GM12878 (cell line): ENCODE measurements at regions not wholly inside any gene's neighbourhood (a gene's known extent, or its start where the extent isn't known, plus 50 kb on each side); places are given as distances from the start of the nearest gene placed in this dataset.

Source experiments
- ATAC-seq: fragments of 200-7000 bp; cut with Tn5 transposase; 3 replicates; pipeline ENCODE4 v1.9.1; 2020; ENCODE audit warnings: mild to moderate bottlenecking, moderate library complexity
- BruUV-seq: library from RNA; stranded (reverse); fragments of 400-500 nt; replicated peaks from 2 replicates; lab custom pipeline; 2021; lab: Mats Ljungman, UMichigan
- CTCF ChIA-PET: fragments of 300-600 bp; sonication (Branson Sonifier 250); formaldehyde crosslinking; extraction: SDS; loops from one replicate; lab custom pipeline; 2021; ENCODE audit warnings: inconsistent platforms; lab: Yijun Ruan, JAX
- POLR2A ChIA-PET: fragments of 350-600 bp; formaldehyde crosslinking; extraction: SDS; loops from one replicate; lab custom pipeline; 2021; ENCODE audit warnings: inconsistent platforms; lab: Charles Lee
- RAD21 ChIA-PET: fragments of 300-600 bp; sonication (Branson Sonifier 250); formaldehyde crosslinking; loops from one replicate; lab custom pipeline; 2023; ENCODE audit warnings: antibody characterized with exemption; ENCODE audit not compliant: unreplicated experiment; lab: Charles Lee
- SMC1A ChIA-PET: fragments of 300-600 bp; sonication (Branson Sonifier 250); formaldehyde crosslinking; loops from one replicate; lab custom pipeline; 2023; ENCODE audit not compliant: unreplicated experiment, uncharacterized antibody; lab: Charles Lee
- DNase-seq: peaks from one replicate; pipeline ENCODE4 v3.0.0-alpha.2; 2011; ENCODE audit warnings: low read depth, low spot score
- FAIRE-seq: peaks from 3 replicates; lab custom pipeline; 2011; peaks lifted over from hg19 to GRCh38; lab: Jason Lieb, UNC
- H2AFZ ChIP-seq: 2 replicates; pipeline ENCODE4 v1.6.0; 2011; ENCODE audit warnings: low read depth, low read length, control low read depth; ENCODE audit not compliant: control insufficient read depth
- H3K27ac ChIP-seq: 2 replicates; pipeline ENCODE4 v1.5.1; 2011; ENCODE audit warnings: control low read depth; ENCODE audit not compliant: control insufficient read depth, insufficient read depth
- H3K27me3 ChIP-seq, 2 experiments: replicated peaks in 1 of 2; 2 replicates each; pipeline versions ENCODE4 v1.6.0 to v1.6.1; 2011; ENCODE audit warnings: low read length in 1 of 2; ENCODE audit not compliant: control insufficient read depth in 2 of 2, insufficient read depth in 2 of 2
- H3K36me3 ChIP-seq, 2 experiments: 2 replicates each; pipeline ENCODE4 v1.5.1; 2011; ENCODE audit warnings: low read length in 1 of 2; ENCODE audit not compliant: control insufficient read depth in 2 of 2, insufficient read depth in 2 of 2
- H3K4me1 ChIP-seq: 2 replicates; pipeline ENCODE4 v1.6.1; 2011; ENCODE audit warnings: mild to moderate bottlenecking, low read length, moderate library complexity, mixed read lengths; ENCODE audit not compliant: control insufficient read depth, insufficient read depth
- H3K4me2 ChIP-seq: 2 replicates; pipeline ENCODE4 v1.6.0; 2011; ENCODE audit warnings: control low read depth; ENCODE audit not compliant: control insufficient read depth, insufficient read depth
- H3K4me3 ChIP-seq: fragments of 200-600 bp; sonication (generic); 2 replicates; pipeline ENCODE4 v1.5.1; 2016
- H3K79me2 ChIP-seq: 2 replicates; pipeline ENCODE4 v1.6.0; 2011; ENCODE audit warnings: low read length; ENCODE audit not compliant: control insufficient read depth, insufficient read depth
- H3K9ac ChIP-seq: 2 replicates; pipeline ENCODE4 v1.8.0; 2011; ENCODE audit warnings: low read length, control low read depth, mixed read lengths; ENCODE audit not compliant: control insufficient read depth, insufficient read depth
- H3K9me3 ChIP-seq: replicated peaks from 3 replicates; pipeline ENCODE4 v1.5.1; 2011; ENCODE audit warnings: mild to moderate bottlenecking, low read length; ENCODE audit not compliant: control insufficient read depth, insufficient read depth
- H4K20me1 ChIP-seq: 2 replicates; pipeline ENCODE4 v1.6.0; 2011; ENCODE audit not compliant: control insufficient read depth, insufficient read depth
- BCL11A ChIP-seq: IDR thresholded peaks from 2 replicates; pipeline ENCODE4 v1.6.1; 2011; ENCODE audit warnings: low read depth, low read length
- CBX5 ChIP-seq: sonication (generic); IDR thresholded peaks from 2 replicates; pipeline ENCODE4 v1.6.1; 2016; ENCODE audit warnings: low read depth, moderate library complexity, mild to moderate bottlenecking, inconsistent platforms
- CEBPB ChIP-seq, 2 experiments: fragments of 150-350 bp in 1 of 2; IDR thresholded peaks; 2 replicates each; pipeline ENCODE4 v1.6.1; 2012 to 2014; ENCODE audit warnings: low read depth in 2 of 2, low read length in 2 of 2, borderline replicate concordance in 1 of 2, inconsistent platforms in 1 of 2
- CHD4 ChIP-seq: fragments of 200-600 bp; sonication (generic); IDR thresholded peaks from 2 replicates; pipeline ENCODE4 v1.6.1; 2016; ENCODE audit warnings: mild to moderate bottlenecking
- ESRRA ChIP-seq: IDR thresholded peaks from 2 replicates; pipeline ENCODE4 v1.6.1; 2012; ENCODE audit warnings: mild to moderate bottlenecking, low read length, improper control_type of control experiment
- PAX5 ChIP-seq: IDR thresholded peaks from 2 replicates; pipeline ENCODE4 v1.6.1; 2011; ENCODE audit warnings: low read depth, low read length, borderline replicate concordance
- TCF12 ChIP-seq: IDR thresholded peaks from 2 replicates; pipeline ENCODE4 v1.6.1; 2011; ENCODE audit warnings: low read depth, mild to moderate bottlenecking, low read length
- WRNIP1 ChIP-seq: IDR thresholded peaks from 2 replicates; pipeline ENCODE4 v1.6.1; 2011; ENCODE audit warnings: low read depth, low read length, improper control_type of control experiment, borderline replicate concordance
- YBX1 ChIP-seq: fragments of 450-650 bp; IDR thresholded peaks from 2 replicates; pipeline ENCODE4 v1.6.1; 2016; ENCODE audit warnings: antibody characterized with exemption
- ZZZ3 ChIP-seq: IDR thresholded peaks from 2 replicates; pipeline ENCODE4 v1.6.1; 2011; ENCODE audit warnings: low read depth; ENCODE audit not compliant: control insufficient read depth, insufficient read length
- WGBS: methylation state at CpG from one replicate; pipeline ENCODE4 v1.1.6; 2016; ENCODE audit warnings: low lambda C conversion rate; ENCODE audit not compliant: insufficient replicate concordance, insufficient coverage; ENCODE audit errors: missing lambda C conversion rate; 5-methylcytosine and 5-hydroxymethylcytosine counted together
- in situ Hi-C: fragments of 300-500 bp; cut with MboI; formaldehyde crosslinking; loops from 9 replicates; pipeline ENCODE4 v1.14.3; 2018; ENCODE audit warnings: mixed read lengths
- intact Hi-C: fragments of 100-400 bp; cut with micrococcal nuclease; formaldehyde crosslinking; loops from one replicate; pipeline ENCODE4 v1.14.2; 2022; ENCODE audit not compliant: unreplicated experiment
- TF ChIP-seq, protein P1 (sequence below): fragments of 150-350 bp; IDR thresholded peaks from 2 replicates; pipeline ENCODE4 v1.6.1; 2016; ENCODE audit warnings: low read depth, low read length
- TF ChIP-seq, protein P2 (sequence below): IDR thresholded peaks from 2 replicates; pipeline ENCODE4 v1.6.1; 2011; ENCODE audit warnings: borderline replicate concordance, low read depth, mild to moderate bottlenecking, moderate library complexity, mixed read lengths, low read length; ENCODE audit not compliant: insufficient read depth; ENCODE audit errors: extremely low read length
- TF ChIP-seq, protein P3 (sequence below): fragments of 450-650 bp; IDR thresholded peaks from 2 replicates; pipeline ENCODE4 v1.6.1; 2017; ENCODE audit warnings: mild to moderate bottlenecking
- TF ChIP-seq, protein P4 (sequence below), 3 experiments: IDR thresholded peaks in 2 of 3; conservative IDR thresholded peaks in 1 of 3; 2 replicates each; pipeline ENCODE4 v1.5.1; 2011; ENCODE audit warnings: low read depth in 3 of 3, low read length in 3 of 3, mild to moderate bottlenecking in 3 of 3, control low read depth in 2 of 3, moderate library complexity in 2 of 3, inconsistent platforms in 1 of 3, mixed read lengths in 1 of 3; ENCODE audit not compliant: control insufficient read depth in 2 of 3, insufficient read depth in 1 of 3; ENCODE audit errors: extremely low read depth in 1 of 3

DNA sequence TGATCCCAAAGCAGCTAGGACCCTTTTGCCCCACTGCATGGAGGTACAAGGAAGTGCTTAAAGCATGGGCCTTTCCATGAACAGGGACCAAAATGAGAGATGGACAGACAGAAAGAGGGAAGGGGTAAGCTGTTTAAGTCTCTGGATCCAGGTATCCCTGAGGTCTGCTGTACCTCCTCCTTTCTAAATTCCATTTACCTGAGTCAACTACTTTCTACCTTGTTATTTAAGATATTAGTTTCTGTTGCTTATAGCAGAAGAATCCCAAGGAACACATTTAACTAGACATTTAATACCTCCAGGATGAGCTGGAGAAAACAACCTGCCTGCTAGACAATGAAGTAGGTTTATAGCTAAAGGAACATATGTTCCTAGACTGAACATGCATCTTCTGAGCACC, 157.6 kb upstream of the TMCC3 start (continued):
- TF ChIP-seq, protein P1, sequence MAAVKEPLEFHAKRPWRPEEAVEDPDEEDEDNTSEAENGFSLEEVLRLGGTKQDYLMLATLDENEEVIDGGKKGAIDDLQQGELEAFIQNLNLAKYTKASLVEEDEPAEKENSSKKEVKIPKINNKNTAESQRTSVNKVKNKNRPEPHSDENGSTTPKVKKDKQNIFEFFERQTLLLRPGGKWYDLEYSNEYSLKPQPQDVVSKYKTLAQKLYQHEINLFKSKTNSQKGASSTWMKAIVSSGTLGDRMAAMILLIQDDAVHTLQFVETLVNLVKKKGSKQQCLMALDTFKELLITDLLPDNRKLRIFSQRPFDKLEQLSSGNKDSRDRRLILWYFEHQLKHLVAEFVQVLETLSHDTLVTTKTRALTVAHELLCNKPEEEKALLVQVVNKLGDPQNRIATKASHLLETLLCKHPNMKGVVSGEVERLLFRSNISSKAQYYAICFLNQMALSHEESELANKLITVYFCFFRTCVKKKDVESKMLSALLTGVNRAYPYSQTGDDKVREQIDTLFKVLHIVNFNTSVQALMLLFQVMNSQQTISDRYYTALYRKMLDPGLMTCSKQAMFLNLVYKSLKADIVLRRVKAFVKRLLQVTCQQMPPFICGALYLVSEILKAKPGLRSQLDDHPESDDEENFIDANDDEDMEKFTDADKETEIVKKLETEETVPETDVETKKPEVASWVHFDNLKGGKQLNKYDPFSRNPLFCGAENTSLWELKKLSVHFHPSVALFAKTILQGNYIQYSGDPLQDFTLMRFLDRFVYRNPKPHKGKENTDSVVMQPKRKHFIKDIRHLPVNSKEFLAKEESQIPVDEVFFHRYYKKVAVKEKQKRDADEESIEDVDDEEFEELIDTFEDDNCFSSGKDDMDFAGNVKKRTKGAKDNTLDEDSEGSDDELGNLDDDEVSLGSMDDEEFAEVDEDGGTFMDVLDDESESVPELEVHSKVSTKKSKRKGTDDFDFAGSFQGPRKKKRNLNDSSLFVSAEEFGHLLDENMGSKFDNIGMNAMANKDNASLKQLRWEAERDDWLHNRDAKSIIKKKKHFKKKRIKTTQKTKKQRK: no peak
- TF ChIP-seq WRNIP1 (no peak), BCL11A (no peak), TCF12 (no peak), CHD4 (no peak)

DNA sequence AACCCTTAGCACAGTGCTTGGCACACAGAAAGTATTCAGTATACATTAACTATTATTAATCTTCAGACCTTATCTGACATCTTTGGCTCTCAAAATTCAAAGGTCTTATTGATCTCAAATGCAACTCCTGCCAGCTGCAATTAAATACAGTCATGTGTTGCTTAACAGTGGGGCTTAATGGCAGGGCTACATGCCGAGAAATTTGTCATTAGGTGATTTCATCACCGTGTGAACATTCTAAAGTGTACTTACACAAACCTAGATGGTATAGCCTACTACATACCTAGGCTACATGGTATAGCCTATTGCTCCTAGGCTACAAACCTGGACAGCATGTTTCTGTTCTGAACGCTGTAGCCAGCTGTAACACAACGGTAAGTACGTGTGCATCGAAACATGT, 156.3 kb upstream of the TMCC3 start:
- H4K20me1 ChIP-seq: no peaks in the 10 kb centered on the region
- peaks cover 19% of the 10 kb centered on the region for H3K4me1 ChIP-seq
- intact Hi-C loops (no loop called here), in situ Hi-C loops (loop anchor here (25.0 kb wide), 1 partner anchor 1844 kb away; no protein-coding TSS in a partner anchor)
- peaks cover 93% of the 10 kb centered on the region for H3K79me2 ChIP-seq
- peaks cover 9 to 25% of the 10 kb centered on the region in 2 experiments for H3K36me3 ChIP-seq
- no peak overlapping the region for H2AFZ ChIP-seq
- ChIA-PET RAD21 (no interaction called here), CTCF (interaction anchor here (0.7 kb wide), 1 partner anchor 9 kb away, joined by 3 read pairs; no protein-coding TSS in a partner anchor), POLR2A (interaction anchor here (0.9 kb wide), 1 partner anchor 11 kb away, joined by 3 read pairs; no protein-coding TSS in a partner anchor), SMC1A (interaction anchor here (0.7 to 1.2 kb wide), 4 partner anchors 33 to 228 kb away, joined by 3 to 5 read pairs (median 3); no protein-coding TSS in a partner anchor)
- DNase-seq (no peak), FAIRE-seq (no peak), ATAC-seq (no peak)
- no peak overlapping the region for H3K4me3 ChIP-seq
- no peaks in the 10 kb centered on the region for H3K27me3 ChIP-seq
- BruUV-seq: no TSS peak
- peaks cover 41% of the 10 kb centered on the region for H3K9me3 ChIP-seq
- peak overlapping the region; percentile 35 for H3K4me2 ChIP-seq
- no peak overlapping the region for H3K9ac ChIP-seq
- 99% methylated on average over 6 of the region's 6 CpGs for WGBS
- peak overlapping the region; percentile 17; the same call in 1 of the 2 replicates for H3K27ac ChIP-seq
- no peak for TF ChIP-seq CBX5
- TF ChIP-seq, protein P2, sequence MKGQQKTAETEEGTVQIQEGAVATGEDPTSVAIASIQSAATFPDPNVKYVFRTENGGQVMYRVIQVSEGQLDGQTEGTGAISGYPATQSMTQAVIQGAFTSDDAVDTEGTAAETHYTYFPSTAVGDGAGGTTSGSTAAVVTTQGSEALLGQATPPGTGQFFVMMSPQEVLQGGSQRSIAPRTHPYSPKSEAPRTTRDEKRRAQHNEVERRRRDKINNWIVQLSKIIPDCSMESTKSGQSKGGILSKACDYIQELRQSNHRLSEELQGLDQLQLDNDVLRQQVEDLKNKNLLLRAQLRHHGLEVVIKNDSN: no peak
- TF ChIP-seq PAX5: no peak
- TF ChIP-seq CEBPB (IDR thresholded peaks at IDR 0.05; ENCODE audit: borderline replicate concordance in 1 of 2, low read depth in 2 of 2, low read length in 2 of 2): no peak
- TF ChIP-seq, protein P3, sequence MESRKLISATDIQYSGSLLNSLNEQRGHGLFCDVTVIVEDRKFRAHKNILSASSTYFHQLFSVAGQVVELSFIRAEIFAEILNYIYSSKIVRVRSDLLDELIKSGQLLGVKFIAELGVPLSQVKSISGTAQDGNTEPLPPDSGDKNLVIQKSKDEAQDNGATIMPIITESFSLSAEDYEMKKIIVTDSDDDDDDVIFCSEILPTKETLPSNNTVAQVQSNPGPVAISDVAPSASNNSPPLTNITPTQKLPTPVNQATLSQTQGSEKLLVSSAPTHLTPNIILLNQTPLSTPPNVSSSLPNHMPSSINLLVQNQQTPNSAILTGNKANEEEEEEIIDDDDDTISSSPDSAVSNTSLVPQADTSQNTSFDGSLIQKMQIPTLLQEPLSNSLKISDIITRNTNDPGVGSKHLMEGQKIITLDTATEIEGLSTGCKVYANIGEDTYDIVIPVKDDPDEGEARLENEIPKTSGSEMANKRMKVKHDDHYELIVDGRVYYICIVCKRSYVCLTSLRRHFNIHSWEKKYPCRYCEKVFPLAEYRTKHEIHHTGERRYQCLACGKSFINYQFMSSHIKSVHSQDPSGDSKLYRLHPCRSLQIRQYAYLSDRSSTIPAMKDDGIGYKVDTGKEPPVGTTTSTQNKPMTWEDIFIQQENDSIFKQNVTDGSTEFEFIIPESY: no peak
- TF ChIP-seq, protein P4, sequence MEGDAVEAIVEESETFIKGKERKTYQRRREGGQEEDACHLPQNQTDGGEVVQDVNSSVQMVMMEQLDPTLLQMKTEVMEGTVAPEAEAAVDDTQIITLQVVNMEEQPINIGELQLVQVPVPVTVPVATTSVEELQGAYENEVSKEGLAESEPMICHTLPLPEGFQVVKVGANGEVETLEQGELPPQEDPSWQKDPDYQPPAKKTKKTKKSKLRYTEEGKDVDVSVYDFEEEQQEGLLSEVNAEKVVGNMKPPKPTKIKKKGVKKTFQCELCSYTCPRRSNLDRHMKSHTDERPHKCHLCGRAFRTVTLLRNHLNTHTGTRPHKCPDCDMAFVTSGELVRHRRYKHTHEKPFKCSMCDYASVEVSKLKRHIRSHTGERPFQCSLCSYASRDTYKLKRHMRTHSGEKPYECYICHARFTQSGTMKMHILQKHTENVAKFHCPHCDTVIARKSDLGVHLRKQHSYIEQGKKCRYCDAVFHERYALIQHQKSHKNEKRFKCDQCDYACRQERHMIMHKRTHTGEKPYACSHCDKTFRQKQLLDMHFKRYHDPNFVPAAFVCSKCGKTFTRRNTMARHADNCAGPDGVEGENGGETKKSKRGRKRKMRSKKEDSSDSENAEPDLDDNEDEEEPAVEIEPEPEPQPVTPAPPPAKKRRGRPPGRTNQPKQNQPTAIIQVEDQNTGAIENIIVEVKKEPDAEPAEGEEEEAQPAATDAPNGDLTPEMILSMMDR (IDR thresholded peaks at IDR 0.05 in 2 of 3, conservative IDR thresholded peaks at IDR 0.05 in 1 of 3; ENCODE audit: control insufficient read depth in 2 of 3, extremely low read depth in 1 of 3, insufficient read depth in 1 of 3, low read depth in 3 of 3, low read length in 3 of 3): no peak
- no peak for TF ChIP-seq YBX1
- TF ChIP-seq ESRRA: no peak
- no peak for TF ChIP-seq ZZZ3
